ENCODE measurements at regions not wholly inside any gene's neighbourhood (a gene's known extent, or its start where the extent isn't known, plus 50 kb on each side); places are given as distances from the start of the nearest gene placed in this dataset.

DNA sequence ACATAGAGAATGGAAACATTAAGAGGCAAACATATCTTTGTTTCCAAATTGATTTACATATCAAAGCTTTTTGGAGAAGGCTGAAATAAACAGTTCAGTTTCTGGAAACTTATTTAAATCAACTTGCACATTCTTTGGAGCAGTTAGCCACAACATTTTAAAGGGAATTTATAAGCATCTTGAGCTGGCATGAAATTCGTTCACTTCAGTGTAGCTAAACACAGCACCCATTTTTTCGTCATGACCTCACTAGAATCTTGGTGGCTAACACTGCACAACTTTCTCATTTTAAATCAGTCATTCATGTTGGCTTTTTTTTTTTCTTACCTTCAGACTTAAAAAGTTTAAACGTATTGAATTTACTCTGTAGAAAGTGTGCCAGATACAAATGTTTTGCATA is 1139.9 kb upstream of the FLRT2 start:
- H3K27ac ChIP-seq: no peak overlapping the region
- no peak for TF ChIP-seq ZFX (IDR thresholded peaks at IDR 0.05; ENCODE audit: borderline replicate concordance)
- TF ChIP-seq, protein P1, sequence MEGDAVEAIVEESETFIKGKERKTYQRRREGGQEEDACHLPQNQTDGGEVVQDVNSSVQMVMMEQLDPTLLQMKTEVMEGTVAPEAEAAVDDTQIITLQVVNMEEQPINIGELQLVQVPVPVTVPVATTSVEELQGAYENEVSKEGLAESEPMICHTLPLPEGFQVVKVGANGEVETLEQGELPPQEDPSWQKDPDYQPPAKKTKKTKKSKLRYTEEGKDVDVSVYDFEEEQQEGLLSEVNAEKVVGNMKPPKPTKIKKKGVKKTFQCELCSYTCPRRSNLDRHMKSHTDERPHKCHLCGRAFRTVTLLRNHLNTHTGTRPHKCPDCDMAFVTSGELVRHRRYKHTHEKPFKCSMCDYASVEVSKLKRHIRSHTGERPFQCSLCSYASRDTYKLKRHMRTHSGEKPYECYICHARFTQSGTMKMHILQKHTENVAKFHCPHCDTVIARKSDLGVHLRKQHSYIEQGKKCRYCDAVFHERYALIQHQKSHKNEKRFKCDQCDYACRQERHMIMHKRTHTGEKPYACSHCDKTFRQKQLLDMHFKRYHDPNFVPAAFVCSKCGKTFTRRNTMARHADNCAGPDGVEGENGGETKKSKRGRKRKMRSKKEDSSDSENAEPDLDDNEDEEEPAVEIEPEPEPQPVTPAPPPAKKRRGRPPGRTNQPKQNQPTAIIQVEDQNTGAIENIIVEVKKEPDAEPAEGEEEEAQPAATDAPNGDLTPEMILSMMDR (IDR thresholded peaks at IDR 0.05): no peak

DNA sequence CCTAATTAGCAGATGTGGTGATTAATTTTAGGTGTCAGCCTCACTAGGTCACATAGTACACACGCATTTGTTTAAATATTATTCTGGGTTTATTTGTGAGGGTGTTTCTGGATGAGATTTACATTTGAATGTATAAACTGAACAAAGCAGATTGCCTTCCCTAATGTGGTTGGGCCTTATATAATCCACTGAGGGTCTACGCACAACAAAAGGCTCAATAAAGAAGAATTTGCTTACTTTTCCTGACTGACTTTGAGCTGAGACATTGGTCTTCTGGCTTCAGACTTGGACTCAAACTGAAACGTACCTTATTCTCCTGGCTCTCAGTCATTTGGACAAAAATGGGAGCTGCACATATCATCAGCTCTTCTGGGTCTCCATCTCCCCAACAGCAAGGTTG is 1132.3 kb upstream of the FLRT2 start:
- no peak for TF ChIP-seq ZFX (IDR thresholded peaks at IDR 0.05; ENCODE audit: borderline replicate concordance)
- TF ChIP-seq, protein P1 (IDR thresholded peaks at IDR 0.05): no peak
- no peak overlapping the region for H3K27ac ChIP-seq

DNA sequence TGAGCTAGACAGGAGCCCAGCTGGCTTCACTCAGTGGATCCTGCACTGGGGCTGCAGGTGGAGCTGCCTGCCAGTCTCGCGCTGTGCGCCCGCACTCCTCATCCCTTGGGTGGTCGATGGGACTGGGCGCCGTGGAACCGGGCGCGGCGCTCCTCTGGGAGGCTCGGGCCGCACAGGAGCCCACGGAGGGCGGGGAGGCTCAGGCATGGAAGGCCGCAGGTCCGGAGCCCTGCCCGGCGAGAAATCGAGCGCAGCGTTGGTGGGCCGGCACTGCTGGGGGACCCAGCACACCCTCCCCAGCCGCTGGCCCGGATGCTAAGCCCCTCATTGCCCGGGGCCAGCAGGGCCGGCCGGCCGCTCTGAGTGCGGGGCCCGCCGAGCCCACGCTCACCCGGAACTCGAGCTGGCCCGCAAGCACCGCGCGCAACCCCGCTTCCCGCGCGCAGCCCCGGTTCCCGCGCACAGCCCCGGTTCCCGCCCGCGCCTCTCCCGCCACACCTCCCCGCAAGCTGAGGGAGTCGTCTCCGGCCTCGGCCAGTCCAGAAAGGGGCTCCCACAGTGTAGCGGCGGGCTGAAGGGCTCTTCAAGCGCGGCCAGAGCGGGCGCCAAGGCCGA is 1130.5 kb upstream of the FLRT2 start:
- no peak overlapping the region for H3K27ac ChIP-seq
- TF ChIP-seq ZFX (IDR thresholded peaks at IDR 0.05; ENCODE audit: borderline replicate concordance): no peak
- TF ChIP-seq, protein P1 (IDR thresholded peaks at IDR 0.05): no peak

DNA sequence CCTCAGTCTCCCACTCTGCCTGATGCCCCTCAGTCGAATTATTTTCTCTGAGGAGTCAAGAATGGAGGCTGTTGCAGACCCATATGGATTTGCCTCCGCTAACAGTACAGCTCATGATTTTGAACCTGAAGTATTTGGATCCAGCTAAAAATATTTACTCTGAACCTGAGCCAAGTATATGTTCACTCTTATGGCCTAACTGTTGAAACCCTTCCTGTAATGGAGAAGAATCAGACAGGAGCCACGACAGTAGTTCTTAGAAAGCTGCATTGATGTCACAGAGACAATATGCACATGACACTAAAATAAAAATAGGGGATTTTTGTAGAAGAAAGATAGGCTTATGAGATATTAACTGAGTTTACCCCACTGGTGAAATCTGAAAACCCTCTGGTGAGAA is 1128.3 kb upstream of the FLRT2 start:
- no peak overlapping the region for H3K27ac ChIP-seq
- TF ChIP-seq, protein P1 (IDR thresholded peaks at IDR 0.05): no peak
- TF ChIP-seq ZFX (IDR thresholded peaks at IDR 0.05; ENCODE audit: borderline replicate concordance): no peak

DNA sequence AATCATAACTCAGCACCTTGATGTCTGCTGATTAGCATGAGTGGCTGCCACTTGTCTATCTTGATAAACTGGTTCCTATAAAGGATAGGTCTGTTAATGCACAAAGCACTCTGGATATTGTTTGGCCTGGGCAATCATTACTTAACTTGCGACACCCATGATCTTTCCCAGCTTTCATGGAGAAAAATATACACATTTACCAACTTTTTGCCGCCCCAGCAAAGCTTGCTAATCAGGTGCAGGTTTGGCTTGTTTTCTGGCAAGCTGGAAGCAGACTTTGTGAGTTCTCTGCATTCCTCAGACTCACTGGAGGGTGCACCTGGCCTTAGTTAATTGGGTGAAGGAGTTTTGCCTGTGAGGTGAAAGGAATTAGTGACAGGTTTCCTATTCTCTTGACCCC is 1126.4 kb upstream of the FLRT2 start:
- no peak overlapping the region for H3K27ac ChIP-seq
- no peak for TF ChIP-seq ZFX (IDR thresholded peaks at IDR 0.05; ENCODE audit: borderline replicate concordance)
- TF ChIP-seq, protein P1 (IDR thresholded peaks at IDR 0.05): no peak

DNA sequence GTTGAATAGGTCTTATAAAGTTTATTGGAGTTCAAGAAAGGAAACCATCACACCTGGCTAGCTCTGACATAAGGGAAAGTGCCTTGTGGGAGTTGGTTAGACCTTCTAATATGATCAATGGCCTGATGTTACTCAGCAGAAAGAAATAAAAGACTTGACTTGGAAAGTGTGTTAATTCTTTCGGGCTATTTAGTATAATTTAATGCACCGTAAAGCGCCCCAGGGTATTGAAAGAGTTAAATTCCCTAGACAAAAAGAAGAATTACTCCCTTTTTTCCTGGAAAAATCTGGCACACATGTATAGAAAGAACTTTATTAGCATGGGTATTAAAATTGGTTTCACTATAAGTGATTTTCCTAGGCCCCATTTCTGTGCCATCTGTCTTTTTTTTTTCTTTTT is 1125.7 kb upstream of the FLRT2 start:
- TF ChIP-seq, protein P1 (IDR thresholded peaks at IDR 0.05): no peak
- no peak for TF ChIP-seq ZFX (IDR thresholded peaks at IDR 0.05; ENCODE audit: borderline replicate concordance)
- H3K27ac ChIP-seq: no peak overlapping the region

DNA sequence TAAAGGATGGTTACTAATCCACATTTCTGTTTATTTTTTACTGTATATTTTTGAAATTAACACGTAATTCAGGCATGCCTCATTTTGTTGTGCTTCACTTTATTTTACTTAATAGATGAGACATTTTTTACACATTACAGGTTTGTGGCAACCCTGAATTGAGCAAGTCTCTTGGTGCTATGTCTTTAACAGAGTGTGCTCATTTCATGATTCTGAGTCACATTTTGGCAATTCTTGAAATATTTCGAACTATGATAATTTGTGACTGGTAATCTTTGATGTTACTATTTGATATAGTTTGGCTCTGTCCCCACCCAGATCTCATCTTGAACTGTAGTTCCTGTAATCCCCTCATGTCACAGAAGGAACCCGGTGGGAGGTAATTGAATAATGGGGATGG is 1120.5 kb upstream of the FLRT2 start:
- no peak overlapping the region for H3K27ac ChIP-seq
- no peak for TF ChIP-seq ZFX (IDR thresholded peaks at IDR 0.05; ENCODE audit: borderline replicate concordance)
- TF ChIP-seq, protein P1 (IDR thresholded peaks at IDR 0.05): no peak

Data from 22Rv1 (cell line).